Panc1 (cell line): ENCODE measurements at regions not wholly inside any gene's neighbourhood (a gene's known extent, or its start where the extent isn't known, plus 50 kb on each side); places are given as distances from the start of the nearest gene placed in this dataset.

Experiments
- CTCF ChIP-seq: fragments of 450-650 bp; IDR thresholded peaks from 2 replicates; pipeline ENCODE4 v1.5.1; 2017; ENCODE audit warnings: mild to moderate bottlenecking
- POLR2AphosphoS5 ChIP-seq: IDR thresholded peaks from 2 replicates; pipeline ENCODE4 v1.6.1; 2012; ENCODE audit warnings: mild to moderate bottlenecking, low read depth, low read length, moderate library complexity
- TF ChIP-seq, protein P1 (sequence below), 2 experiments: IDR thresholded peaks; 2 replicates each; pipeline ENCODE4 v1.6.1; 2011 to 2012; ENCODE audit warnings: low read depth in 2 of 2, control low read depth in 1 of 2, low read length in 1 of 2, mild to moderate bottlenecking in 1 of 2, moderate library complexity in 1 of 2; ENCODE audit not compliant: insufficient read depth in 1 of 2

DNA sequence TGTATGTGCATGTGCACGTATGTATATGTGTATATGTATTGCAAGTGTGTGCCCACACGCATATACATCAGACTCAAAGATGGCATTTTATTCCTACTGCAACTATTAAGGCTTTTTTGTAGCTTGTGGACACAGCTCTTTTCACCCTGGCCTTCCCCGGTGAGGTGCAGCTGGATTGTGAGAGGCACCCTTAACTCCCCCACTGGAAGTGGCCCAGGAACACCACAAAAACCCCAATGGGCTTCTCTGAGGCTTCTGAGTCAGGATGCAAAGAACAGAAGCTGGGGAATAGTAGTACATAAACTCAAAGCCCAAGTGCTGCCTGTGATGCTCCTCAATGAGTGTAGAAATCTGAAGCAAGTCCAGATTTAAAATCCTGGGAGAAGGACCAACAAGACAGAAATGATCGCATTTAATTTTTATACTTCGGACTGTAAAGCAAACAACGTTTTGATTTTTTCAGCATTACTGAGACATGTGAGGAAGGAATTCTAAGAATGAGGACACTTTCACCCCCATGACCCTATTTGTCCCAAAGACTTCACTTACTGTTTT lies 369.2 kb upstream of the MGMT start:
- no peak for TF ChIP-seq CTCF
- TF ChIP-seq, protein P1, sequence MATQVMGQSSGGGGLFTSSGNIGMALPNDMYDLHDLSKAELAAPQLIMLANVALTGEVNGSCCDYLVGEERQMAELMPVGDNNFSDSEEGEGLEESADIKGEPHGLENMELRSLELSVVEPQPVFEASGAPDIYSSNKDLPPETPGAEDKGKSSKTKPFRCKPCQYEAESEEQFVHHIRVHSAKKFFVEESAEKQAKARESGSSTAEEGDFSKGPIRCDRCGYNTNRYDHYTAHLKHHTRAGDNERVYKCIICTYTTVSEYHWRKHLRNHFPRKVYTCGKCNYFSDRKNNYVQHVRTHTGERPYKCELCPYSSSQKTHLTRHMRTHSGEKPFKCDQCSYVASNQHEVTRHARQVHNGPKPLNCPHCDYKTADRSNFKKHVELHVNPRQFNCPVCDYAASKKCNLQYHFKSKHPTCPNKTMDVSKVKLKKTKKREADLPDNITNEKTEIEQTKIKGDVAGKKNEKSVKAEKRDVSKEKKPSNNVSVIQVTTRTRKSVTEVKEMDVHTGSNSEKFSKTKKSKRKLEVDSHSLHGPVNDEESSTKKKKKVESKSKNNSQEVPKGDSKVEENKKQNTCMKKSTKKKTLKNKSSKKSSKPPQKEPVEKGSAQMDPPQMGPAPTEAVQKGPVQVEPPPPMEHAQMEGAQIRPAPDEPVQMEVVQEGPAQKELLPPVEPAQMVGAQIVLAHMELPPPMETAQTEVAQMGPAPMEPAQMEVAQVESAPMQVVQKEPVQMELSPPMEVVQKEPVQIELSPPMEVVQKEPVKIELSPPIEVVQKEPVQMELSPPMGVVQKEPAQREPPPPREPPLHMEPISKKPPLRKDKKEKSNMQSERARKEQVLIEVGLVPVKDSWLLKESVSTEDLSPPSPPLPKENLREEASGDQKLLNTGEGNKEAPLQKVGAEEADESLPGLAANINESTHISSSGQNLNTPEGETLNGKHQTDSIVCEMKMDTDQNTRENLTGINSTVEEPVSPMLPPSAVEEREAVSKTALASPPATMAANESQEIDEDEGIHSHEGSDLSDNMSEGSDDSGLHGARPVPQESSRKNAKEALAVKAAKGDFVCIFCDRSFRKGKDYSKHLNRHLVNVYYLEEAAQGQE (IDR thresholded peaks at IDR 0.05; ENCODE audit: insufficient read depth in 1 of 2, low read depth in 2 of 2, low read length in 1 of 2): no peak
- no peak for TF ChIP-seq POLR2AphosphoS5
